Peyer's patch (tissue), 4 donors: ENCODE measurements at regions not wholly inside any gene's neighbourhood (a gene's known extent, or its start where the extent isn't known, plus 50 kb on each side); places are given as distances from the start of the nearest gene placed in this dataset.

Source experiments
- POLR2A ChIP-seq, 2 donors: fragments of 450-650 bp; IDR thresholded peaks; one replicate each; pipeline ENCODE4 v1.5.1; 2017; ENCODE audit warnings: antibody characterized with exemption in 2 of 2, mild to moderate bottlenecking in 2 of 2, moderate library complexity in 2 of 2
- TF ChIP-seq, protein P1 (sequence below), 6 experiments: fragments of 450-650 bp in 4 of 6; fragments of 200-600 bp in 2 of 6; sonication (generic) in 1 of 6; IDR thresholded peaks; one replicate each; pipeline ENCODE4 v1.5.1; 2017 to 2019; ENCODE audit warnings: antibody characterized with exemption in 6 of 6, mild to moderate bottlenecking in 3 of 6, moderate library complexity in 1 of 6

DNA sequence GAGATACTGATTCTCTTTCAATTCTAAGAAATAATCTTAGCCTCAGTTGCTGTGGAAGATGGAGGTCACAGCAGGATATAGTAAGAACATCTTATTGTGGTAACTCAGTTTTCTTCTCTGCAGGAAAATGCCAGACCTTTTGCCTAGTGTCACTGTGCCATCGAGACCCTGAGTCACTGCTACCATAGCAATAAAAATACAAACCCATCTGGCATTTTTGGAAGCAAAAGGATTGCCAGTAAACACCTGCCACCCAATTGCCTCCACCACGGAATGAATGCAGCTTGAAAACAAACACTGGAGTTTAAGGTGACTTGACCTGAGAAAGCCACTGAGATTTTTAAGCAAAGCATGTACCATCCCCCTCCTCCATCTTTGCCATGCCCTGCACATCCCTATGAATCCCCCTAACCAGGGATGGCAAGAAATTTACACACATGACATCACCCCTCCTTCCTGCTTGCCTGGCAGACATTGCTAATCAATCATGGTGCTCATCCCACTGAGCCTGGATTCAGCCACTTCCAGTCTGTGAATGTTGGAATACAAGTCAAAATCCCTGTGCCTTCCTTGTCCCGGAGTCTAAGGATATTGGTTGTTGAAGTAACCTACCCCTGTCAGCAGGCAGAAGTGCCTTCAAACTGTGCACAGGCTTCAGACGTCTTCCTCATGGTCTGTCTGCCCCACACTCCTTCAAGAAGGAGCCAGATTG lies 59.6 kb upstream of the MAMLD1 start:
- TF ChIP-seq, protein P1, sequence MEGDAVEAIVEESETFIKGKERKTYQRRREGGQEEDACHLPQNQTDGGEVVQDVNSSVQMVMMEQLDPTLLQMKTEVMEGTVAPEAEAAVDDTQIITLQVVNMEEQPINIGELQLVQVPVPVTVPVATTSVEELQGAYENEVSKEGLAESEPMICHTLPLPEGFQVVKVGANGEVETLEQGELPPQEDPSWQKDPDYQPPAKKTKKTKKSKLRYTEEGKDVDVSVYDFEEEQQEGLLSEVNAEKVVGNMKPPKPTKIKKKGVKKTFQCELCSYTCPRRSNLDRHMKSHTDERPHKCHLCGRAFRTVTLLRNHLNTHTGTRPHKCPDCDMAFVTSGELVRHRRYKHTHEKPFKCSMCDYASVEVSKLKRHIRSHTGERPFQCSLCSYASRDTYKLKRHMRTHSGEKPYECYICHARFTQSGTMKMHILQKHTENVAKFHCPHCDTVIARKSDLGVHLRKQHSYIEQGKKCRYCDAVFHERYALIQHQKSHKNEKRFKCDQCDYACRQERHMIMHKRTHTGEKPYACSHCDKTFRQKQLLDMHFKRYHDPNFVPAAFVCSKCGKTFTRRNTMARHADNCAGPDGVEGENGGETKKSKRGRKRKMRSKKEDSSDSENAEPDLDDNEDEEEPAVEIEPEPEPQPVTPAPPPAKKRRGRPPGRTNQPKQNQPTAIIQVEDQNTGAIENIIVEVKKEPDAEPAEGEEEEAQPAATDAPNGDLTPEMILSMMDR (IDR thresholded peaks at IDR 0.05), result no peak
- TF ChIP-seq POLR2A (IDR thresholded peaks at IDR 0.05), result no peak
